SK-N-SH (cell line): ENCODE measurements at regions not wholly inside any gene's neighbourhood (a gene's known extent, or its start where the extent isn't known, plus 50 kb on each side); places are given as distances from the start of the nearest gene placed in this dataset.

ENCODE experiments used
- CTCF ChIA-PET: fragments of 300-600, 350-600 bp; formaldehyde crosslinking; extraction: SDS; loops from one replicate; lab custom pipeline; 2021; lab: Yijun Ruan, JAX
- POLR2A ChIA-PET: fragments of 350-600 bp; sonication (Branson Sonifier 250); formaldehyde crosslinking; extraction: SDS; loops from one replicate; lab custom pipeline; 2020; ENCODE audit warnings: antibody characterized with exemption, inconsistent platforms; lab: Yijun Ruan, JAX
- DNase-seq: peaks from one replicate; pipeline ENCODE4 v3.0.0; 2012
- H2AFZ ChIP-seq: fragments of 200-600 bp; sonication (generic); 2 replicates; pipeline ENCODE4 v1.8.1; 2016; ENCODE audit warnings: antibody characterized with exemption, mild to moderate bottlenecking, low read depth
- H3F3A ChIP-seq: fragments of 200-600 bp; sonication (generic); replicated peaks from 2 replicates; pipeline ENCODE3; 2016; ENCODE audit warnings: antibody characterized with exemption, mild to moderate bottlenecking; ENCODE audit not compliant: insufficient read depth
- H3K27ac ChIP-seq, 2 experiments: fragments of 200-500 bp in 1 of 2; fragments of 200-600 bp in 1 of 2; sonication (Bioruptor generic) in 1 of 2; sonication (generic), shearing (Covaris generic) in 1 of 2; 2 replicates each; pipeline versions ENCODE4 v1.5.1 to v1.6.1; 2014 to 2016; ENCODE audit warnings: low read depth in 2 of 2, inconsistent platforms in 1 of 2, low read length in 1 of 2, mild to moderate bottlenecking in 1 of 2, mixed read lengths in 1 of 2
- H3K27me3 ChIP-seq: fragments of 200-600 bp; sonication (generic), shearing (Covaris generic); 2 replicates; pipeline ENCODE4 v1.6.1; 2016; ENCODE audit warnings: mixed run types; ENCODE audit not compliant: insufficient read depth
- H3K36me3 ChIP-seq, 2 experiments: fragments of 200-500 bp in 1 of 2; fragments of 200-600 bp in 1 of 2; sonication (Bioruptor generic) in 1 of 2; sonication (generic) in 1 of 2; replicated peaks in 1 of 2; 2 replicates each; pipeline versions ENCODE3 to v1.5.1; 2014 to 2016; ENCODE audit warnings: low read length in 1 of 2, mild to moderate bottlenecking in 1 of 2; ENCODE audit not compliant: insufficient read depth in 2 of 2, control insufficient read depth in 1 of 2
- H3K4me1 ChIP-seq, 2 experiments: fragments of 200-500 bp in 1 of 2; fragments of 200-600 bp in 1 of 2; sonication (Bioruptor generic) in 1 of 2; sonication (generic), shearing (Covaris generic) in 1 of 2; 2 replicates each; pipeline versions ENCODE4 v1.5.1 to v1.6.1; 2014 to 2016; ENCODE audit warnings: low read depth in 1 of 2, low read length in 1 of 2, mixed run types in 1 of 2; ENCODE audit not compliant: insufficient read depth in 2 of 2, control insufficient read depth in 1 of 2
- H3K4me2 ChIP-seq: fragments of 200-600 bp; sonication (generic), shearing (Covaris generic); 2 replicates; pipeline ENCODE4 v1.6.1; 2017; ENCODE audit warnings: mixed run types
- H3K4me3 ChIP-seq, 2 experiments: fragments of 200-500 bp in 1 of 2; fragments of 200-600 bp in 1 of 2; sonication (Bioruptor generic) in 1 of 2; sonication (generic), shearing (Covaris generic) in 1 of 2; 2 replicates each; pipeline versions ENCODE4 v1.5.1 to v1.8.1; 2014 to 2016; ENCODE audit warnings: low read depth in 2 of 2, inconsistent platforms in 1 of 2, low read length in 1 of 2, mild to moderate bottlenecking in 1 of 2, mixed read lengths in 1 of 2, moderate library complexity in 1 of 2
- H3K79me2 ChIP-seq: fragments of 200-600 bp; sonication (generic); 2 replicates; pipeline ENCODE4 v1.8.1; 2017; ENCODE audit warnings: mild to moderate bottlenecking; ENCODE audit not compliant: insufficient read depth
- H3K9ac ChIP-seq: fragments of 200-600 bp; sonication (generic); 2 replicates; pipeline ENCODE4 v1.6.1; 2017; ENCODE audit warnings: mixed run types
- H3K9me2 ChIP-seq: fragments of 200-600 bp; sonication (generic); 2 replicates; pipeline ENCODE4 v1.6.1; 2017; ENCODE audit warnings: mixed run types
- H3K9me3 ChIP-seq: fragments of 200-600 bp; sonication (generic); 2 replicates; pipeline ENCODE4 v1.6.1; 2017; ENCODE audit warnings: mixed run types, mild to moderate bottlenecking, moderate library complexity
- H4K20me1 ChIP-seq: fragments of 200-600 bp; sonication (generic); 2 replicates; pipeline ENCODE4 v1.6.1; 2017; ENCODE audit warnings: mild to moderate bottlenecking, mixed run types; ENCODE audit not compliant: insufficient read depth
- CTCF ChIP-seq: fragments of 200-600 bp; sonication (generic); IDR thresholded peaks from 2 replicates; pipeline ENCODE4 v1.6.1; 2017; ENCODE audit warnings: antibody characterized with exemption, mild to moderate bottlenecking, moderate library complexity
- FOSL2 ChIP-seq: IDR thresholded peaks from 2 replicates; pipeline ENCODE4 v1.4.0; 2012; ENCODE audit warnings: low read depth, mild to moderate bottlenecking, moderate library complexity, borderline replicate concordance
- FOXM1 ChIP-seq: IDR thresholded peaks from 2 replicates; pipeline ENCODE4 v1.4.0; 2012; ENCODE audit warnings: low read depth, mild to moderate bottlenecking
- GABPA ChIP-seq: IDR thresholded peaks from 2 replicates; pipeline ENCODE4 v1.4.0; 2012; ENCODE audit warnings: low read depth, mild to moderate bottlenecking
- IRF3 ChIP-seq: fragments of 150-350 bp; IDR thresholded peaks from 2 replicates; pipeline ENCODE4 v1.6.1; 2016; ENCODE audit warnings: mild to moderate bottlenecking, low read depth, low read length
- JUND ChIP-seq: IDR thresholded peaks from 2 replicates; pipeline ENCODE4 v1.4.0; 2012
- MEF2A ChIP-seq: IDR thresholded peaks from 2 replicates; pipeline ENCODE4 v1.4.0; 2012; ENCODE audit warnings: low read depth, borderline replicate concordance
- NFIC ChIP-seq: IDR thresholded peaks from 2 replicates; pipeline ENCODE4 v1.4.0; 2012; ENCODE audit warnings: borderline replicate concordance
- POLR2AphosphoS5 ChIP-seq: IDR thresholded peaks from 2 replicates; pipeline ENCODE4 v1.6.1; 2012; ENCODE audit warnings: low read depth, low read length
- RAD21 ChIP-seq: IDR thresholded peaks from 2 replicates; pipeline ENCODE4 v1.6.1; 2012; ENCODE audit warnings: mild to moderate bottlenecking, low read length
- REST ChIP-seq: IDR thresholded peaks from 2 replicates; pipeline ENCODE4 v1.6.1; 2012; ENCODE audit warnings: mild to moderate bottlenecking, low read depth, low read length, moderate library complexity
- RFX5 ChIP-seq: IDR thresholded peaks from 2 replicates; pipeline ENCODE4 v1.6.1; 2012; ENCODE audit warnings: mild to moderate bottlenecking, improper control_type of control experiment, low read length
- RXRA ChIP-seq: IDR thresholded peaks from 2 replicates; pipeline ENCODE4 v1.4.0; 2012; ENCODE audit warnings: low read depth, mild to moderate bottlenecking, borderline replicate concordance
- SIN3A ChIP-seq: IDR thresholded peaks from 2 replicates; pipeline ENCODE4 v1.6.1; 2012; ENCODE audit warnings: low read depth, mild to moderate bottlenecking, low read length, moderate library complexity, borderline replicate concordance
- TAF1 ChIP-seq: IDR thresholded peaks from 2 replicates; pipeline ENCODE4 v1.6.1; 2012; ENCODE audit warnings: low read depth, mild to moderate bottlenecking, low read length, moderate library complexity, borderline replicate concordance
- TCF12 ChIP-seq: IDR thresholded peaks from 2 replicates; pipeline ENCODE4 v1.4.0; 2012
- USF1 ChIP-seq: IDR thresholded peaks from 2 replicates; pipeline ENCODE4 v1.4.0; 2012; ENCODE audit warnings: low read depth, borderline replicate concordance
- YY1 ChIP-seq: IDR thresholded peaks from 2 replicates; pipeline ENCODE4 v1.4.0; 2012; ENCODE audit warnings: low read depth, mild to moderate bottlenecking
- ZBTB33 ChIP-seq: IDR thresholded peaks from 2 replicates; pipeline ENCODE4 v1.4.0; 2012; ENCODE audit warnings: low read depth, borderline replicate concordance
- WGBS: methylation state at CpG from one replicate; pipeline ENCODE4 v1.1.6; 2017; ENCODE audit warnings: low lambda C conversion rate; 5-methylcytosine and 5-hydroxymethylcytosine counted together

GRCh38 chr1:4108758-4109627 is 208.9 kb upstream of the C1orf174 start:
- TF ChIP-seq NFIC (no peak), REST (no peak), RAD21 (no peak), MEF2A (no peak), FOSL2 (no peak), YY1 (no peak), JUND (no peak), GABPA (no peak), ZBTB33 (no peak), CTCF (no peak), TAF1 (no peak), USF1 (no peak), TCF12 (no peak), FOXM1 (no peak), SIN3A (no peak), RXRA (no peak), IRF3 (no peak), RFX5 (no peak), POLR2AphosphoS5 (no peak)
- Histone ChIP-seq H3K4me2 (no peak overlapping the region), H3F3A (no peaks in the 10 kb centered on the region), H3K4me1 (no peaks in the 10 kb centered on the region; a peak in 1 of 4 replicates), H3K27ac (no peak overlapping the region), H3K4me3 (no peak overlapping the region), H3K36me3 (no peaks in the 10 kb centered on the region), H3K79me2 (no peaks in the 10 kb centered on the region), H3K9me2 (no peaks in the 10 kb centered on the region), H2AFZ (no peak overlapping the region), H3K27me3 (no peaks in the 10 kb centered on the region), H3K9ac (no peak overlapping the region), H4K20me1 (no peaks in the 10 kb centered on the region), H3K9me3 (no peaks in the 10 kb centered on the region)
- 47% methylated on average over 15 of the region's 29 CpGs for WGBS
- ChIA-PET POLR2A (no interaction called here), CTCF (interaction anchor here (0.6 kb wide), 1 partner anchor 749 kb away, joined by 3 read pairs; no protein-coding TSS in a partner anchor)
- DNase-seq = peak; percentile 71
